Fibroblast of skin of scalp (primary cell): ENCODE measurements at regions not wholly inside any gene's neighbourhood (a gene's known extent, or its start where the extent isn't known, plus 50 kb on each side); places are given as distances from the start of the nearest gene placed in this dataset.

Experiments
- DNase-seq: peaks from one replicate; pipeline ENCODE4 v3.0.0-alpha.2; 2013

GRCh38 chr5:88394536-88395175, 126.0 kb upstream of the TMEM161B start:
- no peak for DNase-seq

DNA sequence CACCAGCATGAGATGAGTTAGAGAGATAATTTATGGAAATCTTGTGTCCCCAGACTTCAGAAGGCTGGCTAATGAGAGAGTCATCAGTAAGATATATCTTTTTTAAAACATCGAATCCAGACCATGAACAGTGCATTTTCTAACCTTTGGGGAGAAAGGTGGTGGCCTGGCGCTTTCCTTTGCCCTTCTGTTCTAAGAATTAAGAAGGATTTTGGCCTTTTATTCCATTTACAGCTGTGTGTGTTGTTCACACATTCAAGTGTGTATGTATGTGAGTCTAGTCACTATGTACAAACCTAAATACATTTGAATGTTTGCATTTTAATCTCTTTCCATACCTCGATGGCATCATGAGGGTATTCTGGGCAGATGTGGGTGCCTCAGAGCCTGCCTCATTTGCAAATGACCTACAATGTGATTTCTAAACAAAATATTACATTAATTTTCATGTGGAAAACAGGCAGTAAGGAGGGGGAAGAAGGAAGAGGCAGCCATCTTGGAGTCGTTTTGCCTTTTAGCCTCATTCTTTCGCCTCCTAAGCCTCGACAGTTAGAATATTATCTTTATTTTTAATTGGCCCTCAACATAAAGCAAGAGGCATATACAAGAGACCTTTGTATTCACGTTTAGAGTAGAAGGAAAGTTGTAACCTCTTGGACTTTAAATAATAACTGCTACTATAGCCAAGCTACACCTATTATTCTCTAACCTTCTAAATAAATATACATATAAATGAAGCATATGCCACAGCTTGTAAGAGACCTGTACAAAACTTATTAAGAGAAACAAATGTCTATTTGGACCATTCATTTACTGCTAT, 125.3 kb upstream of the TMEM161B start:
- DNase-seq: no peak

DNA sequence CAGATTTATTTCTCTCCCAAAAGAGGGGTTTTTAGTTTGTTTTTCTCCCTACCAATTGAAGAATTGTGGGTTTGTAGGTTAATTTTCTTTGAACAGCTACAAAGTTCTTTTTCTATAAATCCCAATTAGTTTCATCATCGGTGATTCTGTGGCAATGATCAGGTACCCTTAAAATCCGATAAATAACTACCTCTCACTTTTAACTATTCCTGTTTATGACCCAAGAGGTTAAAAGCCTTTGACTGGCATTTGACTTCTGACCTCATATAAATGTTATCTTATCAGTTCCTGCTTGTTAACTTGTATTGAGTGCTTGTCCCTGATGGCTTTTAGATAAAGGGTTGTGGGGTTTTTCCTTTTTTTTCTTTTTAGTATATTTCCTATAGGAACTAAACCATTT, 124.4 kb upstream of the TMEM161B start:
- no peak for DNase-seq

- no peak for DNase-seq
Measured at GRCh38 chr5:88391991-88392390, 123.3 kb upstream of the TMEM161B start.

DNA sequence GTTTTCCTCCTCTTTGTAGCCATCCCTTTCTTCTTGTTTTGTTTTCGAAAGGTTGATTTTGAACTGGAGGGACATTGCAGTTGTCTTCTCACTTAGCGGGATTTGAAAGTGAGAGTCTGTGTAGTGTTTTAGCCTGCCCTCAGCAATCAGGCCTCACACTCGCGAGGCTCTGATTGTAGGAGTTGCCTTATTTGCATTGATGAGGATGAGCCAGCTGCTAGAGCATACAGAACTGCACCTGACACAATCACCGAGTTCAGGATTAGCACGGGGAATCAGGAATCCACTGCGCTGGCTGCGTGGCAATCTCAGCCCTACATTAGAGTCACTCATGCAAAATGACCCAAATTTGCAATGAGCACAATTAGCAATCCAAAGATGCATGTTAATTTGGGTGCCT, 122.5 kb upstream of the TMEM161B start:
- no peak for DNase-seq

DNA sequence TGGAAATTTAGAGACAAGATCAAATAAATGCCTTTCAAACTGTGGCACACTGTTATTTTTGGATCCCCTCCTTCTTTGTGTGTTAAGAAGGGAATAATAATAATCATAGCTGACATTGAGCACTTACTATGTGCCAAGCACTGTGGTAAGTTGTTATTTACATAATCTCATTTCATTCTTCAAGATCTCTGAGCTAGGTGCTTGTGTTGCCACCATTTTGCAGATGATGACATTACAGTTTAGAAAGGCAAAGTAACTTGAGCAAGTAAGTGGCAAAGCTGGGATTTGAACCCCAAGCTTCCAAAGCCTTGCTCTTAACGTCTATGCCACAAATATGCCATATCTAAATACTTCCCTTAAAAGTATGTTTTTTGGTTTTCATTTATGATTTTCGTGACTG, 121.8 kb upstream of the TMEM161B start:
- no peak for DNase-seq

DNA sequence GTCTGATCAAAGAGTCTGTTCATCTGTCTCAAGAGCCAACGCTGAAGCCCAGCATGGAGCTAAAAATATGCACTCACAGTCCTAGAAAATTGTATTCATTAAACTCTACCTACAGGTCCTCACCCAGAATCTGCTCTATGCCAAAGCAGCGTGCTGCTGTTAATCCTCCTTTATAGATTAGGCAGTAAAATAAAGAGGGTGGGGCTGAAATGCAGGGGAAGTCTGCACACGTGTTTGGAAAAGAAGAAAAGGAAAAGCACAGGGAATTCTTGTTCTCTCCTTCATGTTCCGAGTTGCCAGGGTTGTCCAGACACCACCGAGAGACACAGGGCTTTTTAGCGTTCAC, 121.4 kb upstream of the TMEM161B start:
- DNase-seq: no peak

- DNase-seq: no peak
Measured at GRCh38 chr5:88389338-88390095, 120.9 kb upstream of the TMEM161B start.

DNA sequence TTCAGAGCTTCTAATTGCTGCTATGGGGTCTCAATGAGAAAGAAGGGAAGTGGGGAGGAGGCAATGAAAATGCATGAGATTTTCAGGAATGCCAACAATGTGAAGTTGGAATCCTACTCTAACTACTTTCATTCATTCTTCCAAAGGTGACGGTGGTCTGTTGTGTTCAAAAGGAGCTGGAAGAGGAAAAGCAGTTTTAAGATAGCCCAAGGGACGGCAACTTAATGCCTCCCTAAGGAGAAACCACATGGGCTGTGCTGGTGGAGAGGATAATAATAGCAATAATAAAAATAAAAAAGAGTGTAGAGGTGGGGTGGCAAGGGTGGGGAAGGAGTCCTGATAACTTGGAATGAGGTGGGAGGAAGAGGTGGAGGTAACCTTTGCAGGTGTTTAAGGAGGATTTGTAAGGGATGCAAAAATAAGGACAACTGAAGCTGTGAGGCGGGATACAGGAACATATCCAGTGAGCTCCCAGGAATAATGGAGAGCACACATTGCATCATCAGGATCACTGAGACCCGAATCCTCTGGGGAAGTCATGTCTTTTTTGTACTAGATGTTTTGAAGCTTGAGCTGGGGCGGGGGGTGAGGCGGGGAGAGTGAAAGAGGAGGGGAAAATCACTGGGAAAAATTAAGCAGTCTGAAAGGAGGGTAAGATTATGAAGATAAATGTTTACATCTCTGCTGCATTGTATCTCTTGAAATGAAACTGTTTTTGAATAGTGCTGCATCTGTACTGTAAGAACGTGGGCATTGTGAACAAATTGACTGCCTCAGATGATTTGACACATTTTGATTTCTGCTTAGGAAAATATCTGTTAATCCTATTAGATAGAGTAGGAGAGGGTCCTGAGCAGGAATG, 120.1 kb upstream of the TMEM161B start:
- no peak for DNase-seq

DNA sequence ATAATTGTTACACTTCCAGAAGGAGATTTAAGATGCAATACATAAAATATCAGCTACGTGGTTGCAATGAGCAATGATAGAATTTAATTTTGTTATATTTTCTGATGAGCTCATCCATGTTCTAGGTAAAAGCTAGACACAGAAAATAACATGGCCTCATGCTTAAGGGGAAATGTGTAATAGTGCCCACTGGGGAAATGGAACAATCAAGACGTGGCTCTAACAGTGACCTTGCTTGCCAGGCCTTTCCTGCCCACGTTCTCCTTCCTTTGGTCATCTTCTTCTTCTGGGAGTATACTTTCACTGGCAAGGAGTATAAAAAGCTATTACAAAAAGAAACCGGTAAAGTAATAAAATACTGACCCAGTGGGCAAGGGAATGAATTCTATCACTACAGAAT, 116.2 kb upstream of the TMEM161B start:
- no peak for DNase-seq

- no peak for DNase-seq
Measured at GRCh38 chr5:88380332-88380731, 111.7 kb upstream of the TMEM161B start.

- no peak for DNase-seq
Measured at GRCh38 chr5:88377705-88378656, 109.3 kb upstream of the TMEM161B start.

DNA sequence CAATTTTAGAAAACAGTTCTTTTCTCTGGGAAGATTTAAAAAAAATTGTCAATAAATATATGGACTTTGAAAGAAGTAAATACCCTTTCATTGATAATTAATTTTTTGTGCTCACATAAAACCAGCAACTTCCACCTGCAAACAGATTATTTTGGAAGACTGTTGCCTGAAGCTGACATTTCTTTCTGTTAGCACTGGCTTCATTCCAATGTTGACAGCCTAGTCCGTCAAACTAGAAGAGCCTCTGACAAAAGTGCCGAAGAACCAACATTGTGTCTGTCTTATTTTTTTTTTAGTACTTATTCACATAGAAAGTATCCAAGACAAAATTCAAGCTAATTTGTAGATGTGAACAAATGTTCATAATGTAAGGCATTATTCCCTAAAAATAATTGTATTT, 108.6 kb upstream of the TMEM161B start:
- DNase-seq: no peak

- DNase-seq: no peak
Measured at GRCh38 chr5:88376728-88377127, 108.1 kb upstream of the TMEM161B start.

- DNase-seq: no peak
Measured at GRCh38 chr5:88374391-88374790, 105.7 kb upstream of the TMEM161B start.

DNA sequence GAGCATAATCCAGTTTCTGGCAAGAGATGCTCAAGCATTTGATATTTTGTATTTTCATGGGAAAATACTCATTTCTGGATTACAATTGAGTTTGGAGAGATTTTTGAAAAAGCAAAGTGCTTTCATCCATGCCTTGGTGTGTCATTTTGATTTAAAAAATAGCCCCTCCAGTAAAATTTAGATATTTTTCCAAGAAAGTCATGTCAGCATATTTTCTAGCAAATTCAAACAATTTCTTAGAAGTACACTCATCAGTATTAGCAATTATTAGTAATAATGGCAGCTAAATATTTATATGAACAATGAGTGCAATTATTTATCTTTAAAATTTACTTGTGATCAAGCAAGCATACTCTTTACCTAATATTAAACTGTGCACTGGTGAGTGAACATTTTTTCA, 102.2 kb upstream of the TMEM161B start:
- no peak for DNase-seq

DNA sequence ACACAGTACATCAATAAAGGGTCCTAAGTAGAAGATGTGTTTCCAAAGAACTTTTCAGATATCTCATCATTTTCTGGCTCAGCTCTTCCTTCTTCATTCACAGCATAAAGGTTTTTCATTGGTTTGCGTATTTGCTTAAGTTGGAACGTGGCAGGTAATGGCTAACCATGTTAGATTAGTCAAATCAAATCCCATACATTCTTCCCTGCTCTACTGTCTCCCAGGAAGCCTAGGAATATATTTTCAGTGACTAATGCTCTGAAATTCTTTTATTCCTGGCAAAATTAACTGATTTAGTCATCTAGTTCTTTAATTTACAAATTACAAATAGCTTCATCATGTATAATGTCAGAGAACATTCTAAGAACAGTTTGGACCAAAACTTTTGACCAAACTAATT, 99.6 kb upstream of the TMEM161B start:
- no peak for DNase-seq

- no peak for DNase-seq
Measured at GRCh38 chr5:88364991-88365390, 96.3 kb upstream of the TMEM161B start.

DNA sequence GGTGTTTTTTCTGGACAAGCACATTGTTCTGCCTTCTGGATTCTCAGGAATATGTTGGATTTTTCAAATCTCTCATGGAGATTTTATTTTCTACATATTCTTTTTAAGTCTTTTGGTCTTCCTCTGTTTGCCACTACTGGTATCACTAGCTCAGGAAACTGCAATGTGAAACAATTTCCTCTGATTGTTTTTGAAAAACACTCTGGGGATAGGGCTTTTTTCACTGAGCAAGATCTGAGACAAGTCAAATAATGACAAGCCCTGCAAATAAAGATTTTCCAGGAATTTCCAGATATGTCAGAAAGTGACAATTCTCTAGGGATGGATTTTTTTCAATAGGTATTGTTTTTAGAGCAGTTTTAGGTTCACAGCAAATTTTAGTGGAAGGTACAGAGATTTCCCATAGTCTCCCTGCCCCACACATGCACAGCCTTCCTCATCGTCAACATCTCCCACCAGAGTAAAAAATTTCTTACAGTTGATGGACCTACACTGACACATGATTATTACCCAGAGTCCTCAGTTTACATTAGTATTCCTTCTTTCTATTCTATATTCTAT, 86.9 kb upstream of the TMEM161B start:
- no peak for DNase-seq

- DNase-seq: no peak
Measured at GRCh38 chr5:88325868-88326267, 57.2 kb upstream of the TMEM161B start.

- DNase-seq: no peak
Measured at GRCh38 chr5:88322785-88323184, 54.1 kb upstream of the TMEM161B start.
